HG03135 (cell line): ENCODE measurements at regions not wholly inside any gene's neighbourhood (a gene's known extent, or its start where the extent isn't known, plus 50 kb on each side); places are given as distances from the start of the nearest gene placed in this dataset.
"Not testable (repeated sequence)": the region's sequence is repeated elsewhere in the genome, so short reads cannot be mapped to it uniquely, and the experiment has no call there.

Source experiments
- ATAC-seq: cut with Tn5 transposase; IDR thresholded peaks from one replicate; pipeline ENCODE4 v1.9.1; 2021; ENCODE audit warnings: mild to moderate bottlenecking, moderate library complexity; ENCODE audit not compliant: unreplicated experiment

DNA sequence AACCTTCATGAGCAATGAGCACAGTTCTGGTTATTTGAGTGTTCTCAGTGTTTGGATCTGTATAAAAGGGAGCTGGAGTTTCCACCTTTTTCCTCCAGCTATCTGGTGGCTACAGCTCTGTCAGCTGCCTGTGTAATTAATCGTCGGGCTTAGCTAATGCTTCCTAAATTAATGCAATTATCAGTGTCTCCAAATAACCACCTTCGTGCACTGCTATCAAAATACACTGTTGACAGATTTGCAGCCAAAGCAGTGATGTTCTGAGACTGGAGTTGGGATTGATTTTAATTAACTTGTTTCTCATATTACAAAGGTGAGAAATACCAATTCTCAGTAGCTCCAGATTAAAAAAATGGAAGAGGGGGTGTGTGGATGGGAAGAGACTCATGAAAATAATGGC is 325.8 kb downstream of the CBLN1 start:
- no peak for ATAC-seq

DNA sequence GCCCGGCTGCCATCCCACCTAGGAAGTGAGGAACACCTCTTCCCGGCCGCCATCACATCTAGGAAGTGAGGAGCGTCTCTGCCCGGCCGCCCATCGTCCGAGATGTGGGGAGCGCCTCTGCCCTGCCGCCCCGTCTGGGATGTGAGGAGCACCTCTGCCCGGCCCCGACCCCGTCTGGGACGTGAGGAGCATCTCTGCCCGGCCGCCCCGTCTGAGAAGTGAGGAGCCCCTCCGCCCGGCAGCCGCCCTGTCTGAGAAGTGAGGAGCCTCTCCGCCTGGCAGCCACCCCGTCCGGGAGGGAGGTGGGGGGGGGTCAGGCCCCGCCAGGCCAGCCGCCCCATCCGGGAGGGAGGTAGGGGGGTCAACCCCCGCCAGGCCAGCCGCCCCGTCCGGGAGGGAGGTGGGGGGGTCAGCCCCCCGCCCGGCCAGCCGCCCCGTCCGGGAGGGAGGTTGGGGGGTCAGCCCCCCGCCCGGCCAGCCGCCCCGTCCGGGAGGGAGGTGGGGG is 330.0 kb downstream of the CBLN1 start:
- ATAC-seq, result not testable (repeated sequence)

DNA sequence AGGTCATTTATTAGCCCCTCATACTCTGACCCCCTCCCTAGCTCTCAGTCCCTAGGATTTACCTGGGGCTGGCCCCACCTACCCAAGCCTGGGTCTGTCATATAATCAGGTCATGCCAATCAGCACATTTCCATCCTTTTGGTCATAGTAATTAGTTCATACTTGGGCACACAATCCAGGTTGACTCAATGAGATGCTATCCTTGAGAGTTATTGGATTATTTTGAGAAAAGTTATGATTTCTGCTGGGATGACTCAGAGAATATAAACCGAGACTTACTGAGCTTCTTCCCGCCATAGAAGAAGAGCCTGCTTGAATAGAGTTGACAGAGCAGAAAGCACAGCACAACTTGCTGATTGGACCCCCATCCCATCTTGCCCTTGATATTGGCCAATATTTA is 331.5 kb downstream of the CBLN1 start:
- ATAC-seq, result no peak

DNA sequence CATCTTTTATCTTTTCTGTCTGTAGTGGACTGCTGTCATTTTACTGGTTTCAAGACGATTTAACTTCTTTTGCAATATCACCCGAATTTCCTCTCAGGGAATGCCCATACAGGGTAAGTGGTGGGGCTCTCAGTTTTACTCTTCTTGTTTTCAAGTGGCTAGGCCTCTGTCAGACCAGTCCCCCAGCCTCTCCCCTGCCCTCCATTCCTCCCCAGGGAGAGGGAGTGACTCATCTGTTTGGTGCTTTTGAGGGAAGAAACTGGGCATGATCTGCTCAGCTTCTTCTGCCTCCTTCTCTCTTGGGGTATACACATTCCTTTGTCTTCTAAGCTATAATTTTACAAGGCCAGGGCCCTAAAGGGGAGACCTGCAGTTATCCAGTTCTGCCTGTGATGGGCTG is 332.0 kb downstream of the CBLN1 start:
- ATAC-seq, result no peak

DNA sequence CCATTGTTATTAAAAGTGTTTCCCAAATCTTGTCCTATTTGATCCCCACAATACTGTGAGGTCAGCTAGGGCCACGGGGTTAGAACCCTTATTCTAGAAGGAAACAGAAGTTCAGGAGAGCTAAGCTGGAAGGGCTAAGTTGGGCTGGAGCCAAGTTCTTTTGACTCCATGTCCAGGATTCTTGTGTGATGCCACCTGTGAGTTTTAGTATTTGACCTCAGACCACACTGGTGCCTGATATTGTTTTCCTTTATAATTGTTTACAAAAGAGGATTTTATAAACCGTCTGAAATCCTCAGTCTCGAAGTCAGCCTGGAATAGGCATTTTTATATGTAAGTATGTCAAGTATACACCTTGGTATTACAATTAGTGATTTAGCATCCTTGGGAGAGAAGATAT is 332.7 kb downstream of the CBLN1 start:
- ATAC-seq, result no peak

DNA sequence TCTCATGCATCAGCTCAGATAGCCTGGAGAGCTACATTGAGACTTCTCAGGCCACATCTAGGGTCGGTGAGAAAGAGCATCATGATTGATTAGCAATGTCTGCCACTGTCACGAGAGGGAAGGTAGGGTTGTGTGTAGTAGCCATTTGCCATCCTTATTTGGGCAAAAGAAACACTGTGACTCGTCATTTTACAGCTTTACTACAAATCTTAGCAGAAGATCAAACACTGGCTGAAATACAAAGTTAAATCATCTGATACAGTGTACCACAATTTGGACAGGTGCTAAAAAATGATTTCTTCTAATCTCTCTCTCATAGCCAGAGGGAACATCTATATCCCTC is 334.3 kb downstream of the CBLN1 start:
- no peak for ATAC-seq

DNA sequence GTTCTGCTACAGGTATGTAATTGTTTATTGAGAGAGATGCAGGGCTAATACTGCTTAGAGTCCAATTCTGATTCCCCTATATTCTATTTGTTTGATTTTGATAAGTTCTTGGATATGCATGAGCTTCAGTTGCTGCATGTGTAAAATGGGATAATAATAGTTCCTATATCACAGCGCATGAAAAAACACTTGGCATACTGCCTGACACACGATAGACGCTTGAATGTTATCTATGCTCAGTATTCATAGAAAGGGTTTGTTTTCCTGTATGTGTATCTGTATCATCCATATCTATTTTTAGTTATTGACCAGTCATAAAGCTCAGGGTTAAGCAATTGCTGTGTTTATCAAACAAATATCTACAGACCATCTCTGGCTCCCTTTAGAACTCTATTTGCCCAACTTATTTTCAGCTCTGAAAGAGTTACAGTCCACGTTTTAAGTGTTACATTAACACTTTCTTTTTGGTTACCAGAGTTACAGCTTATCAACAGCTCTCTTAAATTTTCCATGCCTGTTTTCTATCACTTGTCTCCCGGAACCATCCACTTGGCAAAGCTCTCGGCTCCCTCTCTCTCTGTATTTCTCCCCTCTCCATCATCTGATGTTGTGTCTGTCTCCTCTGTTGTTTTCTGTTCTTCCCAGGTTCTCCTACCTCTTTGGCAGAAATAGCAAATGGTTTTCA is 334.8 kb downstream of the CBLN1 start:
- no peak for ATAC-seq

DNA sequence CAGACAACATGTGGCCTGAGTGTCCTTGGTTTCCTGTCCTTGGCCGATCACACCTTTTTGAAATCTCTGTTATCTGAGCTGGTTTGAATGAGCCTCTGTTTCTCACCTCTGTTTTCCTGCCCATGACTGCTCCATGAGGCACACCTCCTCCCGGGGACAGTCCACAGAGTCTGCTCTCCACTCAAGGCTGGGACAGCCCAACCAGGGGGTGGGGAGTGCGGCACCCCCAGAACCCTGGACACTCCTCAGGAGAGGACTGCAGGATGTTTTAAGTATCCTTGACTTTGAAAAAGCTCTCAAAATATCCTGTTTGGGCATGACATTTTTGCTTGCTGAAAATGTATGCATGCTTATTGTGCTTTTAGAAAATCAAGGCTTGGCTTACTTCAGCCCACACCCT is 333.0 kb upstream of the N4BP1 start:
- no peak for ATAC-seq

DNA sequence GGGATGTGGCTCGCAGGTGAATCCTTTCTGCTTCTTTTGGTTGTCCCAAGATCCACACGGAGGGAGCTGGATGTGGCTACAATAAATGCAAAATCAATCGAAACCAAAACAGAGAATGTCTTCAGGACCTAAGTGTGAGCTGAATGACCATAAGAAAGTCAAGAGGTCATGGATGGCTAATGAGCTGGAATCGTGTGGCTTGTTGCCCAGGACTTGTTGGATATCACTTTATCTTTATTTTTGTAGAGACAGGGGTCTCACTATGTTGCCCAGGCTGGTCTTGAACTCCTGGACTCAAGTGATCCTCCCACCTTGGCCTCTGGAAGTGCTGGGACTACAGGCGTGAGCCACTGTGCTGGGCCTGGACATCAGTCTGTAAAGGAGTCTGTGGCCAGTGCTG is 326.8 kb upstream of the N4BP1 start:
- ATAC-seq, result no peak

DNA sequence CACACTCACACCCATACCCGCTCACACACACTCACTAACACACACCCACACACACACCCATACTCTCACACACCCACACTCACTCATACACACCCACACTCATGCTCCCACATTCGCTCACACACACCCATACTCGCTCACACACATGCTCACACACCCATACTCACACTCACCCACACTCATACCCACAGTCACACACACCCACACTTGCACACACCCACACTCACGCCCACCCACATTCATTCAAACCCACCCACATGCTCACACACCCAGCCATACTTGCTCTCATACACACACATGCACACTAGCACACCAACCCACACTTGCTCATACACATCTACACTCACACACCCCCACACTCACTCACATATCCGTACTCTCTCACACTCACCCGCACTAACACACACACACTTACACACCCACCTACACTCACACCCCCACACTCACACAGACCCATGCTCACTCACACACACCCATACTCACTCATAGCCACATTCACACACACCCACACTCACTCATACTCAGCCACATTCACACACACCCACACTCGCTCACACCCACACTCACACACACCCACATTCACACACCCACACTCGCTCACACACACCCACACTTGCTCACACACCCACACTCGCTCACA is 322.4 kb upstream of the N4BP1 start:
- ATAC-seq, result no peak

DNA sequence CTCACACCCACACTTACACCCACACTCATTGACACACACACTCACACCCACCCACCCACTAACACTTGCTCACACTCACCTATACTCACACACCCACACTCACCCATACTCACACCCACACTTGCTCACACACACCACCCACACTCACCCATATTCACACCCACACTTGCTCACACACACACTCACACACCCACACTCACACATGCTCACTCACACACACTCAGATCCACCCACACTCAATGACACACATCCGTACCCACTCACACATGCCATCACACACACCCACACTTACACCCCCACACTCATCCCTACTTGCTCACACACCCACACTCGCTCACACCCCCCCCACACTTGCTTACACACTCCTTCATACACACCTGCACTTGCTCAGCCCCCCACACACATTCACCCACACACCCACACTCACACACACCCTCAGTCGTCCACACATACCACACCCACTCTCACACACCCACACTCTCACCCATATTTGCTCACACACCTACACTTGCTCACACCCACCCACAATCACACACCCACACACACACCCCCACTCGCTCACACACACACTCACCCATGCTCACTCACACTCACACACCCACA is 321.1 kb upstream of the N4BP1 start:
- no peak for ATAC-seq

DNA sequence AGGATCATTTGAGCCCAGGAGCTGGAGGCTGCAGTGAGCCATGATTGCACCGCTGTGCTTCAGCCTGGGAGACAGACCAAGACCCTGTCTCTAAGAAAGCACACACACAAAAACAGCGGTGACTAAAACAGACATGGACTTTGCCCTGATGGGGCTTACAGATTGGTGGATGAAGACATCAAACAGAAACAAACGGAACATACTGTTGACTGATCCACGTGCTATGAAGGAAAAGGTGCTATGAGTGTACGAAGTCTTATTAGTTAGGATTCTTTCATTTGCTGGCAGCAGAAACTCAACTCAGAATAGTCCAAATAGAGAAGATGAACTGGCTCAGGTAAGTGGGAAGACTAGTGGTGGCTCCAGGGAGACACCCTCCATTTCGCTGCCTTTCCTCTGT is 309.8 kb upstream of the N4BP1 start:
- ATAC-seq, result no peak

DNA sequence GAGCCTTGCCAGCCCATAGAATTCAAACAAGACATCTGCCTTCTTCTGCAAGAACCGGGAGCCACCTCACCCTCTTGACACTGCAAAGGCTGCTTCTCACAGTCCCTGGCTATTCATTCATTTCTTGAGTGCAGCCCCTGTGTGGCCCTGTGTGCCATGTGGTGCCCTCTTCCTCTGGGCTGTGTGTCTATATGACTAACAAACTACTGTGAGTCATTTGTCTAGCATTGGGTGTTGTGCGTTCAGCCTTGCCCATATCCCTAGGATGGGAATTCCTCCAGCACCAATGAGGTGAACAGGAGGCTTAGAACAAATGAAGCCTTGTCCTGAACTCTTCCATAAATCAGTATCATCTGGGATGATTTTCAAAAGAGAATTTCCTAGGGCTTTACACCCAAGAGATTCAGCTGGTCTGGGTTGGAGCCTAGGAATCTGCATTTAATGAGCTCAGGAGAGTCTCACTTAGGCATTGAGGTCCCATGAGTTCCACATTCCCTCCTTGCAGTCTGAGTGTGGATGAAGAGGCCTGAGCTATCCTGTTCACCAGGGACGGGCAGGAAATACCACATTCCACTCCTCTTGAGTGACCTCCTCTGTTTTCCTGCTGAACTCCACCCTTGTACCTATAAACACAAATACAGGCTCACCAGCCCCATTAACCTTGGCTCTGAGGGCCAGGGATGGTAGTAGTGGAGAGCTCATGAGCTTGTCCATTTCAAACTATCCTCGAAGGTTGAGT is 308.7 kb upstream of the N4BP1 start:
- ATAC-seq, result no peak

DNA sequence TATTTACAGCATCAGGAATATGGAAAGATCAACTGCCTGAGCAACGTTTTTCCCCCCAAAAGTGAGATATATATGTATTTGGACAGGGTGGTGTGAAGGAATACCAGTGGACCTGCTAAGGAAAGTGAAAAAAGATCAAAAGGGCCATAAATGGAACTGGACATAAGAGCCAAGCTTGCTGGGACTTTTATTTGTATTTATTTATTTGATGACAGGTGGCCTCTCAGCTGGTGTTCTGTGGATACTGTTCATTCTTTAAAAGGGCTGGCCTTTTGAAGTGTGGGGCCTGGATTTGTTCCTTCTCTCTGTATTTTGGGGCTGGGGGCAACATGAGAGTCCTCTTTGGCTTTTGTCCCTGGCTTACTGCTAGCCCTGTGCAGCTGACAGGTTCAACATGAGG is 306.6 kb upstream of the N4BP1 start:
- ATAC-seq, result no peak

DNA sequence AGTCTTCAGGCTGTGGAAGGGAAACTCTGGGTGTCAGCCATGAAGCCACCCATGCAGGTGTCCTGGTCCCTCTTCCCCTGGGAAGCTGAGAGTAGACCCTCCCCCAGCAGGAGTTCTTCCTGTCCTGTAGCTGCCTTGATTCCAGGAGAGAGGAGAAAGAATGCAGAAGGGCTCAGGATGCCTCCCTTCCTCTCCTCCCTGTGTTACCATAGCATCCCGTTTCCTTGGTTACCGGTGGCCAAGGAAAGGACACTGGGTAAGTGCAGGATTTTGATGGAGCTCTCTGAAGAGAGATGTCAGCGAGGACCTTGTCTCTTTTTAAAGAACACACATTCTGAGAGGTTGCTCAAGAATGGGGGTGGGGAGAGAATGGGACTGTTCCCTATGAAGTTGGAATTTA is 304.1 kb upstream of the N4BP1 start:
- no peak for ATAC-seq

DNA sequence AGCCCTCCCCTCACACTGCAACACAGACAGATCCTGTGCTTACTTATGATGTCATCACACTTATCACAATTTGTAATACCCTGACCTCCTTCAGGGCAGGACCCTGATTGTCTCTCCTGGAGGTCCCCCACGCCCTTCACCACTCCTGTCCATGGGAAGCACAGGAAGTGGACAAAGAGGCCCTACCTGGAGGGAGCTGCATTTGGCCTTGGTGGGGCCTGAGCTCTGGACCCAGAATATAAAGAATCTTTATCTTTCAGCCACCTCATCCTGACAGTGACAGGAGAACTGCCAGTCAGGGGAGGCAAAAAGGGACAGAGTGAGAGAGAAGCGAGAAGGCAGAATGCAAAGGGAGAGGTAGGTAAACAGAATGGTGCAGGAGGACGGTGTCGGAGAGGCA is 303.4 kb upstream of the N4BP1 start:
- ATAC-seq, result no peak

DNA sequence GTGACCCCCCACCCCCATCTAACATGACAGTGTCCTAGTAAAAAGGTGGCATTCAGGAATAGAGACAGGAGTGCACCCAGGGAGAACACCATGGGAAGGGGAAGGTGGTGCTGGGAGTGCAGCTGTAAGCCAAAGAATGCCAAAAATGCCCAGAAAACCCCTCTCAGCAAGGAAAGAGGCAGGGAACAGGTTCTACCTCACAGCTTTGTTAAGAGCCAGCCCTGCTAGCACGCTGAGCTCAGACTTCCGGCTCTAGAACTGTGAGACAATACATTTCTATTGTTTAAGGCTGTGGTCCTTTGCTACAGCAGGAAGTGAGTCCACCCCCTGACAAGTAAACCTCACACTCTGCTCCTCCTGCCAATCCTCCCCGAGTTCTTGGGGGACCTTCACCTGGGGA is 302.4 kb upstream of the N4BP1 start:
- no peak for ATAC-seq

DNA sequence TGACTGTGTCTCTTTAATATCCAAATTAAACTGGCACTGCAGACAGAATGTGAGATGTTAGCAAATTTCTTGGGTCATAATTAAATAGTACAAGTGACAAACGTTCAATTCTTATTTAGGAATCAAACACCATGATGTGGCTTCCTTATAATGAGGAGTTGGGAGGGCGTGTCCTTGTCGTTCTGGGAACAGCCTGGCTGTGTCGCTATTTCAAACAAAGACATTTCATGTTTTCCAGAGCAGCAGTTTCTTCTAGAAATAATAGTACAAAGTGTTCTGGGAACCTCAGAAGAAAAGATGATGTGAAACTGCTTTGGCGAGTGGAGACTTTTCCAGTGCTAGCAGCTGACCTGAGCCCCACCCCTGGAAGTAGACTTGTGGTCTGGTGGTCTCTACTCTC is 301.7 kb upstream of the N4BP1 start:
- no peak for ATAC-seq

DNA sequence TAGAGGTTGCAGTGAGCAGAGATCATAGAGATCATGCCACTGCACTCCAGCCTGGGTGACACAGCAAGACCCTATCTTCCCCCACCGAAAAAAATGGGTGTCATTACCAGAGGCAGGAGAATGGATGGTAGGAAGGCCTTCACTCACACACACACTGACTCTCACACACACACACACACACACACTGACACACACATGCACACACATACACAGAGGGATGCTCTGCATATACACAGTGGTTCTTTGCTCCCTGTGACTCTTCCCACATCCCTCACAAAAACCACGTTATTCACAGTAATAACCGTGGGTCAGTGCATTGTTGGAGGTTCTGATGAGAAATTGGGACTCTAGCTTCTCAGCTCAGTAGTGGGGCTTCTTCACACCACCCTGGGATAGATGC is 300.2 kb upstream of the N4BP1 start:
- no peak for ATAC-seq

DNA sequence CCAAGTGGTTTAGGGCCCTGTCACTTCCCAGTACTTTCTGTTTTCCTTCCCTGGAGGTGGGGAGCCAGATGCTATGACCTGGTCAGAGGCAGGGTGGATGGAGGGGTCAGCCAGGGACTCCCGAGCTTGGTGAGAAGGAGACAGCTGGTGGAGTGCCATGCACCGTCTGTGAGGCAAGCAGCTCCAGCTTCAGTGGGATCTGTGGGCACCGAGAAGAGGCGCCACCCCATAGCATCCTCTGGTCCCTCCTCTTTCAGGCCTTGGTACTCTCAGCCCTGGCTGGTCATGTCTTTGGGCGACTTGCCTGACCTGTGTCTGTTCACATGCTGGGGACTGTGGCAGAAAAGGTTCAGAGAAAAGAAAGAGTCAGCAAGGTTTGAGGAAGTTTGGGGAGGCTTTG is 299.3 kb upstream of the N4BP1 start:
- ATAC-seq, result no peak

DNA sequence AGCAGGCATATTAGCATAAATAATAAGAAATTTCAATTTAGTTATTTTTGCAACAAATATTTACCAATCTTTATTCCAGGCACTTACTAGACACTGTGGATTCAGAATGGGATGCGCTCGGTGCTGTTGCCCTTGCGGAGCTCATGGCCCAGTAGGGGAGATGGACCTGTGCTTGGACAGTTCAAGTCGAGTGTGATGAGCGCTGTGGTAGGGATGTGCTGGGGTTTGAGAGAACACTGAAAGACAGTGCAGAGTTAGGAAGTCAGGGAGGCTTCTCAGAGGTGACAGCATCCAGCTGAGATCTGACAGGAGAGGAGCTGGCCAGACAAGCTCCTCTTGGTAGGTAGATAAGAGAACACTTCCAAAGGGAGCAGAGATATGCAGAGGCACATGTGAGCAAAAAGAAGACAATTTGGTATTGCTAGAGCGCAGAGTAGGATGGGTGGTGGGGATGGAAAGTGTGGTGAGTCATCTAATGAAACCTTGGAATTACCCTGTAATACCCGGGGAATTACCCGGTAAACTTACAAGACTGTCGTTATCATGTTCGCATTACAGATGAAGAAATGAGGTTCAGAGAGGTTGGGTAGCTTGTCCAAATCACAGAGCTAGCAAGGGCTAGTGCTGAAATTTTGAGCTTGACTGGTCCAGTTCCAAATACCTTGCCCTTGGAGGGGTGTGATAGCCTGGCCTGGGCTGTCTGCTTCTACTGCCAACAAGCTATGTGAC is 298.1 kb upstream of the N4BP1 start:
- ATAC-seq, result no peak
